ENCODE measurements at regions not wholly inside any gene's neighbourhood (a gene's known extent, or its start where the extent isn't known, plus 50 kb on each side); places are given as distances from the start of the nearest gene placed in this dataset.

- no peak for DNase-seq
Observed at GRCh38 chr3:94520364-94520763, 457.5 kb downstream of the NSUN3 start.

GRCh38 chr3:94522488-94522887 lies 459.6 kb downstream of the NSUN3 start:
- DNase-seq = no peak

DNA sequence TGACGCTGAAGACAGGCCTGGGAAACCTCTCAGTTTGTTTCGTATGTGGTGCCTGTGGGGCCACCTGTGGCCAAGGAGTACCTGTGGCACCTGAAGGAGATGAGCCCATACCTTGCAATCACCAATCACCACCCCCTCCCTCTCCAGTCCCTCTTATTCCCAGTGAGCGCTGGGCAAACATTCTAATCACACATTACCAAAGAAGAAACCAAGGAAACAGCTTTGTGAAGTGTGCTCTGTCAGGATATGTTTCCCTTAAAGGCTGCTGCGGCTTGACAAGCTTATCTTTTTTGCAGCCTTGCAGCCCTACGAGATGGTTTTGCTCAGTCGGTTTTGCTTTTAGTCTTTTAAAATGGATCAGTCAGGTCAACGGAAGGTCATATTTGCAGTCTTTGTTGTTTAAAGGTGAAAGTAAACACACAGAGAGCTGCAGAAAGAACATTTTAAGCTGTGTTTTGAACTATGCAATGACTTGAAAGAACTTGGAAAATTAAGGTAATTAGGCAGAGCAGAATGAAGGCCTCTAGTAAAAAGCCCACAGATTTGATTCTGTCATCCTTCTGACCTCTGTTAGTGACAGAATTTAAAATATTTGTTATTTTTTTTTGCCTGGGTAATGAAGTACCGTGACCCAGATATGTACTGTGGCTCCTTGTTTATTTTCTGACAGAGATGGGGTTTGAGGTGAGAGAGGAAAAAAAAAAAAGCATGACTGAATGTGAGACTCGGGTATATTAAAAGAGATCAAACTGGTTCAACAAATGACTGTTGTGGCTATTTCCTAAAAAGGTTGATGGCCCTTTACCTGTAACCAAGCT lies 461.4 kb downstream of the NSUN3 start:
- no peak for DNase-seq

GRCh38 chr3:94525043-94525442 lies 462.2 kb downstream of the NSUN3 start:
- DNase-seq = no peak

GRCh38 chr3:94529816-94530215 lies 467.0 kb downstream of the NSUN3 start:
- DNase-seq = no peak

DNA sequence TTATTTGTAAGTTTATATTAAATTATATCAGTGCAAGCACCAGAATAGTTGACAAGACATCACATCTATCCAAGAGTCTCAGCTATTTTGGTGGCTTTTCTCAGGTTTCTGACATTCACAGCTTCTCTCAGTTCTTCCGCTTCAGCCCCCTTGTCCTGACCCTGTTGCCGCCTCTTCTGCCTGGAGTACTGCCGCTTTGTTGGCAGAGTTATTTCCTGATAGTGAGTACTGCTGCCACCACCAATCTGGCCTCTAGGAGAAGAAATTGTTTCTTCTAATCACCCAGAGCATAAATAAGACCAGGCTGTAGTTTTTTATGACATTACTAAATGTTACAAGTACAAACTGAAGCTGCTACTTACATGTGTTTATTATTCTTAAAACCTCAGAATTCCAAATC lies 470.1 kb downstream of the NSUN3 start:
- no peak for DNase-seq

GRCh38 chr3:94539937-94540336 lies 477.1 kb downstream of the NSUN3 start:
- DNase-seq = no peak

DNA sequence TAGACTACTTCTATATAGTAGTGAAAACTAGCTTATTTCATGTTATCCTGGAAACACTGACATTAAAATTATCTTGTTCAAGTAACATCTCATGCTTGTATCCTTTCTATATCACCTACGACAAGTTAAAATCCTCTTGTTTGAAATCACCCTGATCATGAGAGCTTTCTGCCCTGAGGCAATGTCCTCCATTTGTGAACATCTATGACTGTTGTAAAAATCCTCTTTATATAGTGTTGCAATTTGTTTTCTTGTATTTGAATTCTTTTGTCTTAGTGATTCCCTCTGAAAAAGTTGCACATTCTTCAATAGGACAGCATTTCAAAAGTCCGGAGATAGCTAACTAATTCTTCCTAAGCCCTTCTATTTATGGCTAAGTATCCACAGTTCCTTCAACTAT lies 480.3 kb downstream of the NSUN3 start:
- no peak for DNase-seq

GRCh38 chr3:94544131-94544789 lies 481.4 kb downstream of the NSUN3 start:
- no peak for DNase-seq

DNA sequence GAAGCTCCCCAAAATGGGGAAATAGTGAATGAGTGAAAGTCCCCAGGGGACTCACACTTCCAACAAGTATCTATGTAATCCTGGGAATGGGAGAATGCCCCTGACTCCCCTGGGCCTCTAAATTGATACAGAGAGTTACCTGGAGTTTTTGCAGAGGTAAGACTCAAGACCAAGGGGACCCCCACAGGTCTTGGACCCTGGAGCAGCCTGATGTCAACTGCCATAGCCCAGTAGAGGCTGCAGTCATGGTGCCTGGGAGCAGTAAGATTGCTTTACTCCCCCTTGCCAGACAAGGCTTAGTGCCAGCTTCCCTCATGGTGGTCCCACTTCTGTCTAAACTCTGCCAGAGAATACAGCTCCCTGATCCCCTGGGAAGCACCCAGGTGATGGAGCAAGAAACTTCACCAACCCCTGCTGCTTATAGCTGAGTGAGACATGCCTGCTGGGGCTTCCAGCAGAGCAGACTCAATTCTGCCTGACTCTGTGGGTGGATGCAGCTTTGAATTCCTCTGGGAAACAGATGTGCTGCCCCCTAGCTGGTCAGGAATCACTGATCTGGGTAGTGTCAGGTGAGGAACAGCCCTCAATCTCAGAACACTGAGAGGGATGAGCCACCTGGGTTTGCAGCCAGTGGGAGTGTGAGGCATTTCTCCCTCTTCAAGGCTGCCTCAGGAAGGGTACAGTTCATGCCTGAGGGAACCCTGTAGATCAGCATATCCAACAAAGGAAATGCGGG lies 485.9 kb downstream of the NSUN3 start:
- DNase-seq = no peak

- no peak for DNase-seq
Observed at GRCh38 chr3:94561094-94561493, 498.2 kb downstream of the NSUN3 start.

DNA sequence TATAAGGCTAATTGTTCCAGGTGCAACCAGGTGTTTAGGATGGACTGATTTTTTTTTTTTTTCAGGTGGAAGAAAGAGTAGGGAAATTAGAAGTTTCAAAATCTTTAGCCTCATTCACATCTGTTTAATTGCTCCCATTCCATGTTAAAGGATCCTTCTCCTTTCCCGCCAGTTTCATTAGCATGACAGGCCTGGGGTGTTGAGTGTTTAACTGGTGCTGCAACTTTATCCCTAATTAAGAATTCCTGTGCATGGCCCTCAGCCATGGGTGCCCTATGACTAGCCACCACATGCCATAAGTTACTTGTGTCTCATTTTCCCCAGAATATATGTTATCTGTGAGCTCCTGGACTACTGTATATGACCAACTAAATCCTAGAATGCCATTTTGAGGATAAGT lies 501.4 kb downstream of the NSUN3 start:
- DNase-seq = no peak

DNA sequence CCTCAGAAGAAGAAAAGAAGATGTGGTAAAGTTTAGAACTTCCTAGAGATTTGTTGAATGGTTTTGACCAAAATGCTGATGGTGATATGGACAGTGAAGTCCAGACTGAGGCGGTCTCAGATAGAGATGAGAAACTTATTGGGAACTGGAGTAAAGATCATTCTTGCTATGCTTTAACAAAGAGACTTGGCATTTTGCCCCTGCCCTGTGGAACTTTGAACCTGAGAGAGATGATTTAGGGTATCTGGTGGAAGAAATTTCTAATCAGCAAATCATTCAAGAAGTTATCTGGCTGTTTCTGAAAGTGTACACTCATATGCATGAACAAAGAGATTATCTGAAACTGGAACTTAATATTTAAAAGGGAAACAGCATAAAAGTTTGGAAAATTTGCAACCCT lies 505.2 kb downstream of the NSUN3 start:
- DNase-seq = no peak

DNA sequence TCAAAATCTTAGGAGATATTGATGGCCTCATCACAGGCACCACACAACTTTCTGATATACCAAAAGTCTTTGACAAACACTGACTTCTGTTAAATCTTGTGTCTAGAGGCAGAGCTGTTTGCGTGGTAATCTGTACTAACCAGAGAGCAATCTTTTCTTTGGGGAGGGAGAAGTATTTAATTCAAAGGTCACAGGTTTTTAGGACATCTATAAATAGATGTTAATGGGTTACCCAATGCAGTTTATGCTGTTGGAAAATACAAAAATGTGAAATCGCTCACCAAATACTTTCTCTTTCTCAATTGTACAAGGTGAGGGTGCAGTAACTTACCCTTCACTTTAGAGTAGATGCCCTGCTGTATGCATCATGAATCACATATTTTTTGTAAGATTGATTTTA lies 510.5 kb downstream of the NSUN3 start:
- DNase-seq = no peak

DNA sequence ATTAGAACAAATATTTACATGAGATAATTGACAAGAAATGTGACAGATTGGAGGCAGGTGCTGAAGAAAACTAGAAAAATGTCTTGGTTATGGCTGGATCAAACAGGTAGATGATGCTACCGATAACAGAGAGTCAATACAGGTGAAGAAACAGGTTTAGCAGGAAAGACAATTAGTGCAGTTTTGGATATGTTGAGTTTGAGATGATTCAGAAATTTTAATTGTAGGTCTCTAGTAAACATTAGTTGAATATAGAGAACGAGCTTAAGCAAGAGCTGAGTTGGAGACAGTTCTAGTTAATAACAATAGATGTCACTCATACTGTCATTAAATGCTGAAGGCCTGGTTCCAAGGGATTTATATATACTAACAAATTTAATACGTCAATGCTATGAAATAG lies 524.4 kb downstream of the NSUN3 start:
- DNase-seq = no peak

- no peak for DNase-seq
Observed at GRCh38 chr3:94593526-94594150, 530.8 kb downstream of the NSUN3 start.

DNA sequence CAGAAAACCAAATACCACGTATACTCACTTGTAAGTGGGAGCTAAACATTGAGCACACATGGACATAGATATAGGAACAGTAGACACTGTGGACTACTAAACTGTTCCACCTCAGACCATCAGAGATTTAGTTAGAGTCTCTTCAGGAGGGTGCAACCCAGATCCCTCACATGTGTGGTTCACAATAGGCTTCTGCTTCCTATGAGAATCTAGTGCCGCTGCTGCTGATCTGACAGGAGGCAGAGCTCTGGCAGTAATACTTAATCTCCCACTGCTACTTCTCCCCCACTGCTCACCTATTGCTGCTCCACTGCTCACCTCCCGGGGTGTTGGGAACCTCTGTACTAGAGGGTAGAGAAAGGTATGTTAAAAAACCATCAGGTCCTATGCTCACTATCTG lies 533.3 kb downstream of the NSUN3 start:
- no peak for DNase-seq

- no peak for DNase-seq
Observed at GRCh38 chr3:94596887-94597566, 534.2 kb downstream of the NSUN3 start.

DNA sequence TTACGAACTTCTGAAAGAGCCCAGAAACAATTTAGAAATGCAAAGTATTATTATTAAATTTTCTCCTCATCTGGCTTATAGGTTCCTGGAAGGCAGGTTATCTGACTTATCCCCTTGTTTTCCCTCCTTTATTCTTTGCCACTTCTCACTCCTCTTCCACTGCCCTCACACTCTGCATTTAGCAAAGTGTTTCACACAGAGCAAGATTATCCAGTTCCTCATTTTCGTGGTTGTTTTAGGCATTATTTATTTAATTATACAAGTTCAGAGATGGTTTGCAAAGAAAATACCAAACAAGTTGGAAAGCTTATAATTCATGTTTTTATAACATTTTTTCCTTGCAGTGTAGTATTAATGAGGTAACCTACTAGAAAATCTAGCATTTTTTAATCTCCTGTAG lies 544.9 kb downstream of the NSUN3 start:
- no peak for DNase-seq

DNA sequence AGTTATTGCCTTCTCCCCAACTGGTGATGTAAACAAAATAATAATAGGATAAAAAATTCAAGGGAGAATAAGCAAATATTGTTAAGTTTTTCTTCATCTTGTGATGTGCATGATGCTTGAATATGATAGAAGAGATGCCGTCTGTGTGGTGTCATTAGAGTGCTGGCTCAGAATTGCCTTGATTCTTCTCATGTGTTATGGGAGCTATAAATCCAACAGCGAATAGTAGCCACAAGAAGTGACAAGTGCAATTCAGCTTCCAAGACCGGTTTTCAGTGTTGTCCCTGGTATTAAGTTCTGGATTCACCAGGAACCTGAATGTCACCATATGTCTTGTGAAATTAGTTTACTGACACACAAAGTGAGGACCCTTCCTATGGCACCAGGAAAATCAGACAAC lies 547.0 kb downstream of the NSUN3 start:
- no peak for DNase-seq

DNA sequence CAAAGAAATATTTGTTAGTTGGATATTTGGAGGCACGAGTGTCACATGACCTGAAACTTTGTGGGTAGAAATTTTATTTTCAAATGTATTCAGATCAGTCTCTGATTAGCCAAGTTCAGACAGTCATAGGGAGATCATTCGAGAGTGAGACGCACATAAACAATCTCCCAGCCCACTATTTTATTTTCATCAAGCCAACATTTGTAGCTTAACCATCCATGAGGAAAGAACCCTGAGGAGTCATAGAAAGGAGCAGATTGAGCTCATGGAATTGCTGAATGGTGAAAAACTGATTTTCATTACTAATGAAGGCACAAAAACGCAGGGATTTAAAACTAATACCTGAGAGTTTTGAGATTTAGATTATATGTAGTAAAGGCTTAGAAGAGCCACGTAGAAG lies 548.7 kb downstream of the NSUN3 start:
- DNase-seq = no peak

DNA sequence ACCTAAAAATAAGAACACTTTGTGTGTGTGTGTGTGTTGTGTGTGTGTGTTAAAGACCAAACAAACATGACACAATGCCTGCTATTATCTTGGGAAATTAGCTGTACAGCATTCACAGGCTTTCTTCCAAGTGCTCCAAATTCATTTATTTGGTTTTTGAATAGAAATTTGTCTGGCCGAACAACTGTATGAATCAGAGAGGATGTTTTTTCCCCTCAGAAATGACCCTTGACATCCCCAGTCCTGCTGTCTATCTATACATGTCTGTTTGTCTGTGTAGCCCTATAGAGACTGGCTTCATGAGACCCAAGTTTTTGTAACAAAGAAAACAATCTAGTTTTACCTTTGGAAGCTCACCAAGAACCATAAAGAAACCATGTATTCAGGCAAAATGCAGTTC lies 549.8 kb downstream of the NSUN3 start:
- no peak for DNase-seq

DNA sequence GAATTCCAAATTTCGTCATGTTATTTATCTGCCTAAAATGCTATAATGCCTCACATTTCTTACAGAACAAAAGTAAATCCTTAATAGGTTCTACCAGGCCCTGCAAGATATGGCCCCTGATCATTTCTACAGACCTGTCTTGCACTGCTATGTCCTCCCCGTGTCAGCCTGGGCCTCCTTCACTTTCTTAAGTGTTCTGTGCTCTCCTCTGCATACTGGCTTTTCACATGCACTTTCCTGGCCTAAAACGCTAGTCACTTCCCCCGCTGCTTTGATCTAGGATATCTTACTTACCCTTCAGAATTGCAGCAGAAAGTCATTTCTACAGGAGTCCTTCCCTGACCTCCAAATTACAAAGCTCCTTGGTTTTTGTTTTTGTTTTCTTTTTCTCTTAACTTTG lies 551.3 kb downstream of the NSUN3 start:
- DNase-seq = no peak
